GM21515 (cell line): ENCODE measurements at regions not wholly inside any gene's neighbourhood (a gene's known extent, or its start where the extent isn't known, plus 50 kb on each side); places are given as distances from the start of the nearest gene placed in this dataset.

Source experiments
- ATAC-seq: cut with Tn5 transposase; IDR thresholded peaks from one replicate; pipeline ENCODE4 v1.9.1; 2021; ENCODE audit not compliant: unreplicated experiment

GRCh38 chr2:196479350-196479749 is 160.2 kb upstream of the CCDC150 start:
- ATAC-seq, result no peak

DNA sequence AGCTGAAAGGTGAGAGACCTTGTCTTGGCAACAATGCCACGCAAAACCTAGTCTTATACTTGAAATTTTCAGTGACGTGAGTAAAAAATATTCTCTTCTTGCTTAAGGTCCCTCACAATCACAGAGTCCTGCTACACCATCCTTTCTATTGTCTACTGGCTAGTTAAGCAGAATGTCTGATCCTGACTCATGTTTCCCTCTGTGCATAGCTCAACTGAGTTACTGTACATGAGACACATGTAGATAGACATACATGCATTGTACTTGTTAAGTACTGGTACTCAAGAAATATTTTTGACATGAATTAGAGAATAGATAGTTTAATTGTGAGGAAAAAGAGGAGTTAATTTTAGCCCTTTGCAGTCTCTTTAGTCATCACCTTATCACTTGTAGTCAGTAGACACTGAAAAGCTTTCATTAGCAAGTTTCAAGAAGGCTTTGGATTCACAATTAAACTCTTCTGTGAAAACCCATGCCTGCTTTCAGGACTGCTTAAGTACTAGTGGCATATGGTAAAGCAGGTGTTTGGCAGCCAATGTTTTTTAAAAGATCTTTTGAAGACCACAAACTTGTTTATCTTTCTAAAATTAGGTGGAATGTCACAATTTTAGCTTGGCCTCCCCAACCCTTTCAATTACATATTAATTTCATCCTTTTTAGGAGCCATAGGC is 158.7 kb upstream of the CCDC150 start:
- no peak for ATAC-seq

DNA sequence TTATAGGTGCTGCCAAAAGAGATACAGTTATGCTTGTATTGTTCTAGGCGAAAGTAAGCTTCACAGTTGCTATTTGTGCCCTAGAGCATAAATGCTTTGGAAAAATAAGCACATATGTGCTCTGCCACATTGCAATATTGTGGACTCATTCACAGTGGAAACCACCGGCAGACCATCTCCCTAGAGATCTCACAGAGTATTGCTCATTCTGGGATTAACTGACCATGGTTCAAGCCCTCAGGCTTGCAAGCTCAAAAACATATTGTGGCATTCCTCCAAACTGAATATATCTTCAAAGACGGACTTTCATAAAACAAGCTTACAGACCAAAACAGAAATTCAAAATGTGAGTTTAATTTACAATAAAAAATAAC is 158.2 kb upstream of the CCDC150 start:
- ATAC-seq, result no peak

- no peak for ATAC-seq
Observed at GRCh38 chr2:196482119-196483065, 157.1 kb upstream of the CCDC150 start.

GRCh38 chr2:196486146-196486545 is 153.4 kb upstream of the CCDC150 start:
- no peak for ATAC-seq

GRCh38 chr2:196487417-196487816 is 152.1 kb upstream of the CCDC150 start:
- ATAC-seq, result no peak

DNA sequence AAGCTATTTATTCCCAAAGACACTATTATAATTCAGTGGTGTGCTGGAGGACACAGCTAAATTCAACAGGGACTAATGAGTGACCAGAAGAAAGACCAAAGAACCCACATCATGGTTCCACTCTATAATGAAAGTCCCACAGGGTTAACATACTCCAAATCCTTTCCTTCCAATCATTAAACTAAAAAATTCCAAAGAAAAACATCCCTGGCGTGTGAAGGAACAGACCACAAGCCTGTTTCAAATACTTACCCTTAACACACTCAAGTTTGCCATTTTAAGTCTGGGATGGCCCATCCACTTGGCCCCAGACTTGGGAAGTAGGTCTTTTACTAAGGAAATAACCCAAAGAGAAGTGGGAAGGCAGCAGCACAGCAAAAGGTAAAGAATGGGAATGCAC is 150.1 kb upstream of the CCDC150 start:
- ATAC-seq, result no peak

GRCh38 chr2:196492946-196493345 is 146.6 kb upstream of the CCDC150 start:
- no peak for ATAC-seq

DNA sequence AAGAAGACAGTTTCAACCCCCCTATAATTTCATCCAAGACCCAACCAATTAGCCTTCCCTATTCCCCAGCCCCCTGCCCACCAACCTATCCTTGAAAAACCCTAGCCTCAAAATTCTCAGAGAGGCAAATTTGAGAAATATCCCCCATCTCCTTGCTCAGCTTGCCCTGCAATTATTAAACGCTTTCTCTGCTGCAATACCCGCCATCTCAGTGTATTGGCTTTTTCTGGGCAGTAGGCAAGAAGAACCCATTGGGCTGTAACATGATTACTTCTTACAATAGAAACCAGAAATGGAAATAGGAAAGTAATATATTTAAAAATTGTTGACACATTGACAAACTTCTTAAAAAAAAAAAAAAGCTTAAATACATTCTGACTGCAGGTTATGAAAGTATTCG is 140.6 kb upstream of the CCDC150 start:
- no peak for ATAC-seq

- ATAC-seq, result no peak
Observed at GRCh38 chr2:196499686-196500085, 139.8 kb upstream of the CCDC150 start.

DNA sequence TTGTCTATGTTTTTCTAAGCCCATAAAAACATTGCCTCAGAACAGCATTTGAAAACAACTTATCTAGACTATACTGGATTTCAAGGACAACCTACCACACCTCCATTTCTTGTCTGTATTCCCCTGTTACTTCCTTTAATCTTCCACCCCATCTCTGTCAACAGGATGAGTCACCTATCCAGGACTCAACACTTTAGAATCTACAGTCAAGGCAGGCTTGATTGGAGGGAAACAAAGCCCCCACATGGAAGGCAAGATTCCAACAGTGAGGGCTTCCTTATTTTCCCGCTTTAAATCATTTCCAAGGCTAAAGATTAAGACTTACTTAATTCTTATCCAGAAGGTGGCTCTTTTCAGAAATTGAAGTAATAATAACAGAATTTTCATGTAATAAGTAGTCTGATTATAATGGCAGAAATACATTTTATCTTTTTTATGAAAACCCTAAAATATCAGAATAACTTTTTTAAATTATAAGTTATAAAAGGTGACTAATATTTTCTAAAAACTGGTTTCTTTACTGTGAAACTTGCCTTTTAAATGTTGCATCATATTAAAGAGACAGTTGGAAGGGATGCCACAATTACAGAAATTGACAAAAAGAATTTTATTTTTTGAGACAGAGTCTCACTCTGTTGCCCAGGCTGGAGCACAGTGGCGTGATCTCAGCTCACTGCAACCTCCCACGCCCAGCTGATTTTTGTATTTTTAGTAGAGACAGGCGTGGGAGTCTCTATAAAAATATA is 138.7 kb upstream of the CCDC150 start:
- ATAC-seq, result no peak

DNA sequence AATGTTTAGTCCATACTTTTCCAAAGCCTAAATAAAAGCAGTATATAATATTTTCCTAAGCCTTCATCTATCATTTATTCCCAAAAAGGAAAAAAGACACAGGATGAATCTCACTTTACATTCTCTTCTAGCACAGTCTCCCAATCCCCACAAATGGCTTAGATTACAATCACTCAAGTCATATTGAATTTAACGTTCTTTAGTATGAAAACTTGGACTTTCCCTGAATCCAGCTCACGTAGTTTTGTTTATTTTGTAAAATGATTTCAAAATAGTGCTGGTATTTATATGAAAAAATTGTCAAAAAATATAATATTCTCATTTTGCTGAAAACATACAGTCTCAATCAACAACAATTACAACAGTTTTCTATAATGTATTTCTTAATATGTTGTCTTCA is 137.7 kb upstream of the CCDC150 start:
- ATAC-seq, result no peak

- ATAC-seq, result no peak
Observed at GRCh38 chr2:196502386-196502785, 137.1 kb upstream of the CCDC150 start.

- ATAC-seq, result no peak
Observed at GRCh38 chr2:196503398-196503797, 136.1 kb upstream of the CCDC150 start.

GRCh38 chr2:196504788-196505187 is 134.7 kb upstream of the CCDC150 start:
- peak; percentile 59 for ATAC-seq

DNA sequence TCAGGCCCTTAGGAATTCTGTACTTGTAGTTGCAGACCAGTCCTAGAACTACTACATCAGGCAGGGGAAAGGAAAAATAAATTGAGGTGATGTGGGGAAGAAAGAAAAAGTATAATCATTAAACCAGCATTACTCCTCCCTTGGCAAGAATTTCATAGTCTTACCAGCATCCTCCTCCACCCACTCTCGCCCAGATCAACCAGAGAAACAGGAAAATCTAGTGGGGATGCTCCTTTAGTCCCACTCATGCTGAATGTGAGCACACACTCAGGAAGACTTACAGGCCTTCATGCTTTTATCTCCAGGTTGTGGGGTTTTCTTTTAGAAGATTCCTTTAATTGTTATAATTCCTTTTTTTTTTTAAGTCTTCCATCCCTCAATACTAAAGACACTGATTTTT is 129.3 kb upstream of the CCDC150 start:
- ATAC-seq, result no peak

GRCh38 chr2:196511258-196512168 is 128.0 kb upstream of the CCDC150 start:
- ATAC-seq, result no peak

DNA sequence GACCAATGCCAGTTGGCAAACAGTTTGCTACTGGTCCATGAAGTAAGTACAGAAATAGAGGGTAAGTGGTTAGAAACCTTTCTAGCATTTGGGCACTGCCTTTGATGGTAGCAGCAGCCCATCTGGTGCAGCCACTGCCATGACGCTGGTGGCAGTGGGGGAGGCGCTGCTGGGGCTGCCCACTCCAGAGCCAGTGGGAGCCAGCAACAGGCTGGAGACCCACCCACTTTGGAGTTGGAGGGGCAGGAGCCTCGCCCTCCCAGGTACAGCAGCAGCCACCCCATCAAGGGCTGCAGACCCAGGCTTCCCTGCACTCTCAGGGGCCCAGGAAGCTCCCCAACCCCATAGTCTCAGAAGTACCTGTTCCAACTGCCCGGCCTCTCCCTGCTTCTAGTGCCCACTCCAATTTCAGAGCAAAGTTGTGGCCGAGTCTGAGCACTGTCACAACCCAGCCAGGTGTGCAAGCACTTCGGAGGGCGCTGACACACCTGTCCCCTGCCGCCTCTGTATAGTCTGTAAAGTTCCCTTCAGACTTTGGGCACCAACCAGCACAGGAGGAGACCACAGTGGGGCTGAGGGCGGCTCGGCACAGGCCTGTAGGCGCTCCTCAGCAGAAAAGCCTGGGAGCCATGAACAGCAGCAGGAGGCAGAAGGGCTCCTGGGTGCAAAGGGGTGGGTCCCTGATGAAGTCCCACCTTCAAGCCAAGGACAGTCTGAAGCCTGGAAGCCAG is 125.6 kb upstream of the CCDC150 start:
- no peak for ATAC-seq

DNA sequence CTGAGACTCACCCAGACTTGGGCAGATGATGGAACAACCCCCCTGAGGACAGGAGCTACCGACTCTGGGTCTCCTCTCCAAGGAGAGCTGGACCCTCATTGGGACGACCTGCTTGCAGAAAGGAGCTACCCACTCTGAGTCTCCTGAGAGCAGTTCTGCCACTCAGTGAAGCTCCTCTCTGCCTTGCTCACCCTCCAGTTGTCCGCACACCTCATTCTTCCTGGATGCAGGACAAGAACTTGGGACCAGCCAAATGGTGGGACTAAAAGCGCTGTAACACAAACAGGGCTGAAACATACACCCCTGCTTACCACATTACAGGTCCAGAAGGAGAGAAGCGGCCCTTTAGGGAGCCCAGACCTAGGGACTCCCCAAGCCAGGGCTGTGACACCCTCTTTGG is 124.9 kb upstream of the CCDC150 start:
- no peak for ATAC-seq

- ATAC-seq, result no peak
Observed at GRCh38 chr2:196515051-196515450, 124.5 kb upstream of the CCDC150 start.
